Prostate gland (tissue), 2 donors: ENCODE measurements at regions not wholly inside any gene's neighbourhood (a gene's known extent, or its start where the extent isn't known, plus 50 kb on each side); places are given as distances from the start of the nearest gene placed in this dataset.
"Not testable (repeated sequence)": the region's sequence is repeated elsewhere in the genome, so short reads cannot be mapped to it uniquely, and the experiment has no call there.

ENCODE experiments used
- CTCF ChIP-seq, 4 experiments: fragments of 200-600 bp in 2 of 4; fragments of 450-650 bp in 2 of 4; sonication (generic) in 2 of 4; IDR thresholded peaks; 1 replicate in 3 of 4; 2 replicates in 1 of 4; pipeline ENCODE4 v1.5.1; 2016 to 2019; ENCODE audit warnings: antibody characterized with exemption in 4 of 4, mild to moderate bottlenecking in 2 of 4, moderate library complexity in 2 of 4
- POLR2A ChIP-seq: fragments of 450-650 bp; IDR thresholded peaks from one replicate; pipeline ENCODE4 v1.6.1; 2016; ENCODE audit warnings: antibody characterized with exemption, mild to moderate bottlenecking

GRCh38 chr15:77899776-77900175 lies 177.7 kb downstream of the TBC1D2B start:
- TF ChIP-seq CTCF (IDR thresholded peaks at IDR 0.05); POLR2A: not testable (repeated sequence)
